ENCODE measurements at regions not wholly inside any gene's neighbourhood (a gene's known extent, or its start where the extent isn't known, plus 50 kb on each side); places are given as distances from the start of the nearest gene placed in this dataset.

GRCh38 chr14:21985081-21985480 lies 311.5 kb upstream of the OR4E1 start:
- TF ChIP-seq REST (IDR thresholded peaks at IDR 0.05; ENCODE audit: insufficient read depth in 1 of 2, low read depth in 2 of 2, low read length in 2 of 2) (no peak), TAF1 (IDR thresholded peaks at IDR 0.05; ENCODE audit: borderline replicate concordance, insufficient read depth, low read length) (no peak), POLR2AphosphoS5 (IDR thresholded peaks at IDR 0.05; ENCODE audit: low read depth, low read length) (no peak), FOXP2 (optimal IDR thresholded peaks at IDR 0.05; ENCODE audit: borderline replicate concordance, extremely low read depth, extremely low read length, insufficient read depth) (no peak), SIN3A (IDR thresholded peaks at IDR 0.05; ENCODE audit: borderline replicate concordance, insufficient read depth, low read length) (no peak)

Measured in PFSK-1 (cell line).